ENCODE measurements at regions not wholly inside any gene's neighbourhood (a gene's known extent, or its start where the extent isn't known, plus 50 kb on each side); places are given as distances from the start of the nearest gene placed in this dataset.

DNA sequence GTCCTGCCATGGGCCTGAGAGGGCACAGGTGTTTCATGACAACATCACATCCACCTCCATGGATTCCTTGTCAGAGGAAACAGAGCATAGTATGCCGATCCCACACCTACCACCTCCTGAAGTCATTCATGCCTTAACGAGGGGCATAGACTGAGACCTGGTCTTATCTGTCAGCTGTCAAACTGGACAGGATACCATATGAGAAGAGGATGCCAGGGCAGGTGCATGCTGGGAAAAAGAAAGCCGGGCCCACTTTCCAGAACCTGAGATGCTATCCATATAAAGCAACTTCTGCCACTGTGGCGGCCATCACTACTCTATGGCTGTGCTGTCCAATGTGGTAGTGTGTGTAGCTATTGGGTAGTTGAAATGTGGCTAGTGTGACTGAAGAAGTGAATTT lies 116.0 kb upstream of the SIX2 start:
- TF ChIP-seq, protein P1, sequence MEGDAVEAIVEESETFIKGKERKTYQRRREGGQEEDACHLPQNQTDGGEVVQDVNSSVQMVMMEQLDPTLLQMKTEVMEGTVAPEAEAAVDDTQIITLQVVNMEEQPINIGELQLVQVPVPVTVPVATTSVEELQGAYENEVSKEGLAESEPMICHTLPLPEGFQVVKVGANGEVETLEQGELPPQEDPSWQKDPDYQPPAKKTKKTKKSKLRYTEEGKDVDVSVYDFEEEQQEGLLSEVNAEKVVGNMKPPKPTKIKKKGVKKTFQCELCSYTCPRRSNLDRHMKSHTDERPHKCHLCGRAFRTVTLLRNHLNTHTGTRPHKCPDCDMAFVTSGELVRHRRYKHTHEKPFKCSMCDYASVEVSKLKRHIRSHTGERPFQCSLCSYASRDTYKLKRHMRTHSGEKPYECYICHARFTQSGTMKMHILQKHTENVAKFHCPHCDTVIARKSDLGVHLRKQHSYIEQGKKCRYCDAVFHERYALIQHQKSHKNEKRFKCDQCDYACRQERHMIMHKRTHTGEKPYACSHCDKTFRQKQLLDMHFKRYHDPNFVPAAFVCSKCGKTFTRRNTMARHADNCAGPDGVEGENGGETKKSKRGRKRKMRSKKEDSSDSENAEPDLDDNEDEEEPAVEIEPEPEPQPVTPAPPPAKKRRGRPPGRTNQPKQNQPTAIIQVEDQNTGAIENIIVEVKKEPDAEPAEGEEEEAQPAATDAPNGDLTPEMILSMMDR (IDR thresholded peaks at IDR 0.05) = no peak
- ATAC-seq (ENCODE audit: low read depth) (no peak), DNase-seq (no peak)
- POLR2A ChIA-PET = no interaction called here
- H3K27me3 Mint-ChIP-seq = no peaks in the 10 kb centered on the region
- H3K4me1 Mint-ChIP-seq = no peaks in the 10 kb centered on the region
- H3K4me3 Mint-ChIP-seq = no peak overlapping the region
- CTCF ChIA-PET = no interaction called here
- no peaks in the 10 kb centered on the region for H3K9me3 Mint-ChIP-seq
- H3K27ac Mint-ChIP-seq = no peak overlapping the region
- no peaks in the 10 kb centered on the region for H3K36me3 Mint-ChIP-seq (ENCODE audit: low read depth)
- intact Hi-C loops (cut with micrococcal nuclease) = no loop called here

GRCh38 chr2:45124456-45124855 lies 115.2 kb upstream of the SIX2 start:
- no peaks in the 10 kb centered on the region for H3K27me3 Mint-ChIP-seq
- intact Hi-C loops (cut with micrococcal nuclease) = no loop called here
- no peak overlapping the region for H3K4me3 Mint-ChIP-seq
- CTCF ChIA-PET = no interaction called here
- no peaks in the 10 kb centered on the region for H3K9me3 Mint-ChIP-seq
- no peaks in the 10 kb centered on the region for H3K4me1 Mint-ChIP-seq
- no peak overlapping the region for H3K27ac Mint-ChIP-seq
- ATAC-seq (ENCODE audit: low read depth) = no peak
- DNase-seq = no peak
- TF ChIP-seq, protein P1 (IDR thresholded peaks at IDR 0.05) = no peak
- no peaks in the 10 kb centered on the region for H3K36me3 Mint-ChIP-seq (ENCODE audit: low read depth)
- POLR2A ChIA-PET = no interaction called here

DNA sequence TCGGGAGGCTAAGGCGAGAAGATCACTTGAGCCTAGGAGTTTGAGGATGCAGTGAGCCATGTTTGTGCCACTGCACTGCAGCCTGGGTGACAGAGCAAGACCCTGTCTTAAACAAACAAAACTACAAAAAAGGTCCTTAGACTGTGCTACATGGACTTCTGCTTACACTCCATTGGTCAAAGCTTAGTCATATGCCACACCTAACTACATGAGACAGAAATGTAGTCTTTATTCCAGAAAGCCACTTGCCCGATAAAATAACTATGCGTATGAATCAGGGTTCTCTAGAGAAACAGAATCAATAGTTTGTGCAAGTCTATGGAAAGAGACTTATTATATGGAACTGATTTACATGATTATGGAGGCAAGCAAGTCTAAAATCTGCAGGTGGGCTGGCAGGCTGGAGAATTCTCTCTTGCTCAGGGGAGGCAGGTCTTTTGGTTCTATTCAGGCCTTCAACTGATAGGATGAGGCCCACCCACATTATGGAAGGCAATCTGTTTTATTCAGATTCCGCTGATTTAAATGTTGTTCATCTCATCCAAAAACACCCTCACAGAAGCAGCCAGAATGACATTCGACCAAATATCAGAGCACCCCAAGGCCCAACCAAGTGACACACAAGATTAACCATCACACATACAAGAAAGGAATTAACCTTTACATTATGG lies 114.4 kb upstream of the SIX2 start:
- no peak overlapping the region for H3K27ac Mint-ChIP-seq
- no peak for DNase-seq
- no peaks in the 10 kb centered on the region for H3K36me3 Mint-ChIP-seq (ENCODE audit: low read depth)
- no peaks in the 10 kb centered on the region for H3K27me3 Mint-ChIP-seq
- ChIA-PET CTCF (no interaction called here), POLR2A (no interaction called here)
- TF ChIP-seq, protein P1 (IDR thresholded peaks at IDR 0.05) = no peak
- no peaks in the 10 kb centered on the region for H3K9me3 Mint-ChIP-seq
- H3K4me3 Mint-ChIP-seq = no peak overlapping the region
- H3K4me1 Mint-ChIP-seq = no peaks in the 10 kb centered on the region
- intact Hi-C loops (cut with micrococcal nuclease) = no loop called here
- no peak for ATAC-seq (ENCODE audit: low read depth)

GRCh38 chr2:45123065-45123464 lies 113.8 kb upstream of the SIX2 start:
- ChIA-PET CTCF (no interaction called here), POLR2A (no interaction called here)
- intact Hi-C loops (cut with micrococcal nuclease) = no loop called here
- H3K36me3 Mint-ChIP-seq (ENCODE audit: low read depth) = no peaks in the 10 kb centered on the region
- no peak overlapping the region for H3K27ac Mint-ChIP-seq
- no peak overlapping the region for H3K4me3 Mint-ChIP-seq
- H3K9me3 Mint-ChIP-seq = no peaks in the 10 kb centered on the region
- TF ChIP-seq, protein P1 (IDR thresholded peaks at IDR 0.05) = no peak
- ATAC-seq (ENCODE audit: low read depth) (no peak), DNase-seq (no peak)
- no peaks in the 10 kb centered on the region for H3K27me3 Mint-ChIP-seq
- H3K4me1 Mint-ChIP-seq = no peaks in the 10 kb centered on the region

DNA sequence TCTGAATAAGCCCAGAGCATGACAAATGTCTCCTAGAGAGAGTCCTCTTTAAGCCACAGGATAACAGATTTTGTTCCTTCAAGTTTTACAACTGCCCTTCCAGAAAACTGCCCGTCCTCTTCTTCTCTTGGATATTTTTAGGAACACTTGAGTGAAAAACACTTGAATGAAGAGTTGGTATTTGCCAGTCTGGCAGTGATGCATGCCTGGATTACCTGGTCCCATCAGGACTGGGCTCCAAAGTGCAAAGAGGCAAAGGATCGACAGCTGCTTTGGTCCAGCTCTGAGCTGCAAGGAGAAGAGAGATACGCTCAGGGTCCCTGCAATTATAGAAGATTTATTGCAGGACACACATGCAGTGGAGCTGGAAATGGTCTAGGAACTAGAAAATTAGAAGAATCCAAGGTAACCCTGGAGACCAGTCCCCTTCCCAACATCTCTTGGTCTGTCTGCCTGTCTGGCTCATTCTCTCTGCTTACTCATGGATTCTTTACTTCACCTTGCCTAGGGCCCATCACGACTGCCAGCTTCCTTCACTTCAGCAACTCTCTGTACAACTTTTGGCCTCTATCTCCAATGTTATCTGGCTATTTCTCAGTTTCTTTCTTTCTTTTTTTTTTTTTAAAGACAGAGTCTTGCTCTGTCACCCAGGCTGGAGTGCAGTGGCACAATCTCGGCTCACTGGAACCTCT lies 112.1 kb upstream of the SIX2 start:
- intact Hi-C loops (cut with micrococcal nuclease) = no loop called here
- ChIA-PET CTCF (no interaction called here), POLR2A (no interaction called here)
- no peak for DNase-seq
- Mint-ChIP-seq H3K36me3 (ENCODE audit: low read depth) (no peaks in the 10 kb centered on the region), H3K4me1 (no peaks in the 10 kb centered on the region), H3K27me3 (no peaks in the 10 kb centered on the region), H3K4me3 (no peak overlapping the region), H3K9me3 (no peaks in the 10 kb centered on the region), H3K27ac (no peak overlapping the region)
- TF ChIP-seq, protein P1 (IDR thresholded peaks at IDR 0.05) = no peak
- ATAC-seq (ENCODE audit: low read depth) = no peak
